GM12891 (cell line): ENCODE measurements at regions not wholly inside any gene's neighbourhood (a gene's known extent, or its start where the extent isn't known, plus 50 kb on each side); places are given as distances from the start of the nearest gene placed in this dataset.

ENCODE experiments used
- POLR2A ChIP-seq: IDR thresholded peaks from 2 replicates; pipeline ENCODE4 v1.6.1; 2011; ENCODE audit warnings: low read depth, low read length, control low read depth
- POLR2AphosphoS5 ChIP-seq: IDR thresholded peaks from 2 replicates; pipeline ENCODE4 v1.6.1; 2011; ENCODE audit warnings: low read depth, low read length, control low read depth
- TAF1 ChIP-seq: IDR thresholded peaks from 2 replicates; pipeline ENCODE4 v1.6.1; 2011; ENCODE audit warnings: low read depth, low read length, control low read depth

DNA sequence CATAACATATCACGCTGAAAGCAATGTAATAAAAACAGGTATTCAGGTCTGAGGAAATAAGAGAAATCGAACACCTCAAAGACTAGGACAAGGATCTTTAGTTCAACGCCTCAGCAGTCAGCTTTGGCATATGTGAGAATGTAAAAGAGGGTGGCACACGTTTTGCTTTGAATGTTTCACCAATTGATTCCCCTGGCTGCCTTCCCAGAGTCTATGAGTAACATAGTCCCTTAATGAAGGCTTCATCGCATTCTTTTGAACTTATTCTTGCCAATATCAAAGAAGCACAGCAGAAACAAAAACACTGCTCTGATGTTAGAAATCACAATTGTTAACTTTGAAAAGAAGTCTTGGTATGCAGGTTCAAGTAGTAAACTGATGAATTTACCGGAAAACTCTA, 764.8 kb downstream of the ADGRL2 start:
- TF ChIP-seq POLR2A = no peak
- no peak for TF ChIP-seq POLR2AphosphoS5
- no peak for TF ChIP-seq TAF1
